22Rv1 (cell line): ENCODE measurements at regions not wholly inside any gene's neighbourhood (a gene's known extent, or its start where the extent isn't known, plus 50 kb on each side); places are given as distances from the start of the nearest gene placed in this dataset.

ENCODE experiments used
- ZFX ChIP-seq: fragments of 450-650 bp; IDR thresholded peaks from 2 replicates; pipeline ENCODE4 v1.6.1; 2017; ENCODE audit warnings: antibody characterized with exemption, borderline replicate concordance
- TF ChIP-seq, protein P1 (sequence below): fragments of 450-650 bp; IDR thresholded peaks from 2 replicates; pipeline ENCODE4 v1.5.1; 2017; ENCODE audit warnings: mild to moderate bottlenecking

DNA sequence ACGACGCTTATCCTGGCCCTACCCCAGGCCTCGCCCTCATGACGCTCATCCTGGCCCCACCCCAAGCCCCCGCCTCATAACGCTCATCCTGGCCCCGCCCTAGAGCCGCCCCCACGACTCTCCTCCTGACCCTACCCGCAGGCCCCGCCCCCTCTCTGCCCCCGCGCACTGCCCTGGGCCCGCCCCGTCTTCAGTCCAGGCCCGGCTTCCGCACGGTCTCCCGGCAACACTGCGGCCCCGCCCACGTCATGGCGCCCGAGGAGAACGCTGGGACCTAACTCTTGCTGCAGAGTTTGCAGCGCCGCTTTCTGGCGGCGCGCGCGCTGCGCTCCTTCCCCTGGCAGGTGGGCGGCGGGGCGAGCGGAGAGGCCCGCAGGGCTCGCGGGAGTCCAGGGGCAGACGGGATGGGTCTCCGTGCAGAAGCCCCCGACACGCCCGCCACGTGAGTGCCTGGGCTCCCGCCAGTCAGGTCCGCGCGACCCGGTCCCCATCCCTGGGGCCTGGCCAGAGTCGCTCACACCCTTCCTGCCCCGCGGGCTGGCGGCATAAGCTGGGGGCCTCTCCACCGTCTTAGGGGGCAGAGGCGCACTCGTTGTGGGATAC lies 52.5 kb upstream of the ROPN1B start:
- TF ChIP-seq, protein P1, sequence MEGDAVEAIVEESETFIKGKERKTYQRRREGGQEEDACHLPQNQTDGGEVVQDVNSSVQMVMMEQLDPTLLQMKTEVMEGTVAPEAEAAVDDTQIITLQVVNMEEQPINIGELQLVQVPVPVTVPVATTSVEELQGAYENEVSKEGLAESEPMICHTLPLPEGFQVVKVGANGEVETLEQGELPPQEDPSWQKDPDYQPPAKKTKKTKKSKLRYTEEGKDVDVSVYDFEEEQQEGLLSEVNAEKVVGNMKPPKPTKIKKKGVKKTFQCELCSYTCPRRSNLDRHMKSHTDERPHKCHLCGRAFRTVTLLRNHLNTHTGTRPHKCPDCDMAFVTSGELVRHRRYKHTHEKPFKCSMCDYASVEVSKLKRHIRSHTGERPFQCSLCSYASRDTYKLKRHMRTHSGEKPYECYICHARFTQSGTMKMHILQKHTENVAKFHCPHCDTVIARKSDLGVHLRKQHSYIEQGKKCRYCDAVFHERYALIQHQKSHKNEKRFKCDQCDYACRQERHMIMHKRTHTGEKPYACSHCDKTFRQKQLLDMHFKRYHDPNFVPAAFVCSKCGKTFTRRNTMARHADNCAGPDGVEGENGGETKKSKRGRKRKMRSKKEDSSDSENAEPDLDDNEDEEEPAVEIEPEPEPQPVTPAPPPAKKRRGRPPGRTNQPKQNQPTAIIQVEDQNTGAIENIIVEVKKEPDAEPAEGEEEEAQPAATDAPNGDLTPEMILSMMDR: no peak
- no peak for TF ChIP-seq ZFX
